PC-3 (cell line): ENCODE measurements at regions not wholly inside any gene's neighbourhood (a gene's known extent, or its start where the extent isn't known, plus 50 kb on each side); places are given as distances from the start of the nearest gene placed in this dataset.

Experiments
- ATAC-seq: fragments of 200-7000 bp; cut with Tn5 transposase; 2 replicates; pipeline ENCODE4 v1.9.1; 2020; ENCODE audit warnings: mild to moderate bottlenecking, moderate library complexity
- BruUV-seq: library from RNA; stranded (reverse); fragments of 400-500 nt; replicated peaks from 2 replicates; lab custom pipeline; 2021; lab: Mats Ljungman, UMichigan
- CTCF ChIA-PET: fragments of 300-600 bp; sonication (Branson Sonifier 250); formaldehyde crosslinking; loops from one replicate; lab custom pipeline; 2022; ENCODE audit warnings: antibody characterized with exemption; lab: Charles Lee
- POLR2A ChIA-PET: fragments of 300-600 bp; sonication (Branson Sonifier 250); formaldehyde crosslinking; loops from one replicate; lab custom pipeline; 2022; ENCODE audit warnings: antibody characterized with exemption; ENCODE audit not compliant: unreplicated experiment; lab: Charles Lee
- DNase-seq: peaks from one replicate; pipeline ENCODE4 v3.0.0-alpha.2; 2015
- H2AFZ ChIP-seq: fragments of 300-600 bp; sonication (generic); 2 replicates; pipeline ENCODE4 v1.6.0; 2016; ENCODE audit warnings: antibody characterized with exemption, low read length
- H3F3A ChIP-seq: fragments of 300-600 bp; sonication (generic); one replicate; pipeline ENCODE4 v1.6.0; 2017; ENCODE audit warnings: antibody characterized with exemption, low read length, control low read depth, mild to moderate bottlenecking; ENCODE audit not compliant: unreplicated experiment
- H3K27ac ChIP-seq: fragments of 300-600 bp; sonication (generic); 2 replicates; pipeline ENCODE4 v1.5.1; 2016; ENCODE audit warnings: mild to moderate bottlenecking, low read length
- H3K27me3 ChIP-seq: fragments of 300-600 bp; sonication (generic); 2 replicates; pipeline ENCODE4 v1.6.1; 2016; ENCODE audit warnings: low read length, mixed read lengths
- H3K36me3 ChIP-seq: fragments of 300-600 bp; sonication (generic); 2 replicates; pipeline ENCODE4 v1.6.1; 2016; ENCODE audit warnings: low read depth, mixed run types, low read length, mixed read lengths
- H3K4me1 ChIP-seq: fragments of 300-600 bp; sonication (generic); 2 replicates; pipeline ENCODE4 v1.5.1; 2016; ENCODE audit warnings: low read length; ENCODE audit not compliant: insufficient read depth
- H3K4me2 ChIP-seq: fragments of 300-600 bp; sonication (generic); 2 replicates; pipeline ENCODE4 v1.6.0; 2016; ENCODE audit warnings: low read length
- H3K4me3 ChIP-seq: fragments of 300-600 bp; sonication (generic); 2 replicates; pipeline ENCODE4 v1.5.1; 2016; ENCODE audit warnings: mild to moderate bottlenecking, low read length, mixed read lengths
- H3K79me2 ChIP-seq: fragments of 300-600 bp; sonication (generic); 2 replicates; pipeline ENCODE4 v1.6.1; 2017; ENCODE audit warnings: low read length, mixed read lengths
- H3K9ac ChIP-seq: fragments of 300-600 bp; sonication (generic); 2 replicates; pipeline ENCODE4 v1.6.0; 2016; ENCODE audit warnings: mild to moderate bottlenecking, low read length
- H3K9me2 ChIP-seq: fragments of 300-600 bp; sonication (generic); replicated peaks from 2 replicates; pipeline ENCODE4 v1.6.1; 2016; ENCODE audit warnings: mixed run types, low read length, mixed read lengths
- H3K9me3 ChIP-seq: fragments of 300-600 bp; sonication (generic); 2 replicates; pipeline ENCODE4 v1.6.1; 2016; ENCODE audit warnings: low read length, mixed read lengths
- H4K20me1 ChIP-seq: fragments of 300-600 bp; sonication (generic); 2 replicates; pipeline ENCODE4 v1.6.1; 2016; ENCODE audit warnings: low read length, mixed read lengths
- CTCF ChIP-seq: fragments of 300-600 bp; sonication (generic); conservative IDR thresholded peaks from 2 replicates; pipeline ENCODE4 v1.5.1; 2017; ENCODE audit warnings: antibody characterized with exemption, low read depth, mild to moderate bottlenecking, low read length
- EZH2 ChIP-seq: fragments of 300-600 bp; sonication (generic); IDR thresholded peaks from one replicate; pipeline ENCODE4 v1.6.1; 2017; ENCODE audit warnings: antibody characterized with exemption, mild to moderate bottlenecking, low read length; ENCODE audit not compliant: unreplicated experiment
- EZH2phosphoT487 ChIP-seq: fragments of 300-600 bp; sonication (generic); IDR thresholded peaks from 2 replicates; pipeline ENCODE4 v1.6.1; 2018; ENCODE audit warnings: mild to moderate bottlenecking, antibody characterized with exemption, low read length, borderline replicate concordance
- intact Hi-C: fragments of 100-400 bp; cut with micrococcal nuclease; formaldehyde crosslinking; loops from 2 replicates; pipeline ENCODE4 v1.9.0; 2023

GRCh38 chr3:17885986-17886385, 143.6 kb upstream of the TBC1D5 start:
- BruUV-seq = no TSS peak
- no peaks in the 10 kb centered on the region for H4K20me1 ChIP-seq

GRCh38 chr3:17882981-17883380, 140.6 kb upstream of the TBC1D5 start:
- intact Hi-C loops = no loop called here
- no peak overlapping the region for H3K9ac ChIP-seq
- H3K27me3 ChIP-seq = no peaks in the 10 kb centered on the region
- H4K20me1 ChIP-seq = no peaks in the 10 kb centered on the region
- no TSS peak for BruUV-seq
- H3K27ac ChIP-seq = no peak overlapping the region
- no peak for DNase-seq
- no peak overlapping the region for H3K4me3 ChIP-seq
- no peaks in the 10 kb centered on the region for H3K79me2 ChIP-seq
- no peak overlapping the region for H2AFZ ChIP-seq
- no peaks in the 10 kb centered on the region for H3K9me2 ChIP-seq
- ChIA-PET CTCF (no interaction called here), POLR2A (no interaction called here)
- no peak overlapping the region for H3K4me2 ChIP-seq
- no peaks in the 10 kb centered on the region for H3K4me1 ChIP-seq
- H3K36me3 ChIP-seq = no peaks in the 10 kb centered on the region
- TF ChIP-seq CTCF = no peak
- no peaks in the 10 kb centered on the region for H3F3A ChIP-seq
- no peak for ATAC-seq
- H3K9me3 ChIP-seq = no peaks in the 10 kb centered on the region

More at GRCh38 chr3:17885986-17886385, 143.6 kb upstream of the TBC1D5 start:
- Histone ChIP-seq H3F3A (no peaks in the 10 kb centered on the region), H3K4me3 (no peak overlapping the region), H3K4me2 (no peak overlapping the region), H3K27me3 (no peaks in the 10 kb centered on the region), H3K79me2 (no peaks in the 10 kb centered on the region), H2AFZ (no peak overlapping the region), H3K4me1 (no peaks in the 10 kb centered on the region), H3K9me2 (no peaks in the 10 kb centered on the region), H3K36me3 (no peaks in the 10 kb centered on the region), H3K9me3 (no peaks in the 10 kb centered on the region), H3K9ac (no peak overlapping the region), H3K27ac (no peak overlapping the region)
- ChIA-PET POLR2A (no interaction called here), CTCF (no interaction called here)
- intact Hi-C loops = no loop called here
- no peak for TF ChIP-seq EZH2phosphoT487
- no peak for TF ChIP-seq CTCF
- no peak for TF ChIP-seq EZH2
- ATAC-seq = no peak
- DNase-seq = no peak

GRCh38 chr3:17877299-17877698, 134.9 kb upstream of the TBC1D5 start:
- Histone ChIP-seq H2AFZ (no peak overlapping the region), H3K36me3 (no peaks in the 10 kb centered on the region), H3K27ac (no peak overlapping the region), H4K20me1 (no peaks in the 10 kb centered on the region), H3K9me2 (no peaks in the 10 kb centered on the region), H3F3A (no peaks in the 10 kb centered on the region), H3K9ac (no peak overlapping the region), H3K9me3 (no peaks in the 10 kb centered on the region), H3K4me2 (no peak overlapping the region), H3K27me3 (no peaks in the 10 kb centered on the region), H3K79me2 (no peaks in the 10 kb centered on the region), H3K4me1 (no peaks in the 10 kb centered on the region), H3K4me3 (no peak overlapping the region)
- intact Hi-C loops = no loop called here
- ChIA-PET CTCF (no interaction called here), POLR2A (no interaction called here)
- no TSS peak for BruUV-seq
- TF ChIP-seq EZH2 (no peak), EZH2phosphoT487 (no peak), CTCF (no peak)
- DNase-seq (no peak), ATAC-seq (no peak)
